H1 (cell line): ENCODE measurements at regions not wholly inside any gene's neighbourhood (a gene's known extent, or its start where the extent isn't known, plus 50 kb on each side); places are given as distances from the start of the nearest gene placed in this dataset.
"Not testable (repeated sequence)": the region's sequence is repeated elsewhere in the genome, so short reads cannot be mapped to it uniquely, and the experiment has no call there.

Experiments used
- CTCF ChIA-PET: fragments of 300-600 bp; sonication (Branson Sonifier 250); formaldehyde crosslinking; loops from one replicate; lab custom pipeline; 2021; ENCODE audit not compliant: partially characterized antibody; lab: Charles Lee
- POLR2A ChIA-PET: fragments of 300-600 bp; sonication (Branson Sonifier 250); formaldehyde crosslinking; loops from one replicate; lab custom pipeline; 2021; ENCODE audit warnings: inconsistent platforms; ENCODE audit not compliant: partially characterized antibody; lab: Charles Lee
- DNase-seq, 2 experiments: peaks; one replicate each; pipeline versions ENCODE4 v3.0.0 to v3.0.0-alpha.2; 2010 to 2022; ENCODE audit warnings: low spot score in 2 of 2, low read depth in 1 of 2, mixed read lengths in 1 of 2
- FAIRE-seq: peaks from 2 replicates; lab custom pipeline; 2011; peaks lifted over from hg19 to GRCh38; lab: Jason Lieb, UNC
- H2AFZ ChIP-seq: 2 replicates; pipeline ENCODE4 v1.8.1; 2012; ENCODE audit warnings: low read length, inconsistent platforms
- H2AK5ac ChIP-seq: 2 replicates; pipeline ENCODE4 v1.6.1; 2013; ENCODE audit warnings: low read depth, low read length
- H2BK120ac ChIP-seq: replicated peaks from 2 replicates; pipeline ENCODE3; 2013; ENCODE audit warnings: low read depth, low read length, inconsistent platforms
- H2BK12ac ChIP-seq: 2 replicates; pipeline ENCODE4 v1.6.1; 2013; ENCODE audit warnings: low read depth, low read length
- H2BK15ac ChIP-seq: 2 replicates; pipeline ENCODE4 v1.6.1; 2013; ENCODE audit warnings: low read length
- H2BK20ac ChIP-seq: 2 replicates; pipeline ENCODE4 v1.6.1; 2013; ENCODE audit warnings: low read length
- H2BK5ac ChIP-seq: 2 replicates; pipeline ENCODE4 v1.6.1; 2013; ENCODE audit warnings: low read depth, low read length
- H3K14ac ChIP-seq: 2 replicates; pipeline ENCODE4 v1.6.1; 2013; ENCODE audit warnings: inconsistent platforms; ENCODE audit not compliant: insufficient read length
- H3K18ac ChIP-seq: 2 replicates; pipeline ENCODE4 v1.6.1; 2013; ENCODE audit warnings: low read length; ENCODE audit errors: extremely low read depth
- H3K23ac ChIP-seq: 2 replicates; pipeline ENCODE4 v1.6.1; 2013; ENCODE audit warnings: inconsistent platforms; ENCODE audit not compliant: insufficient read length
- H3K23me2 ChIP-seq: 2 replicates; pipeline ENCODE4 v1.6.1; 2013; ENCODE audit warnings: low read depth, low read length
- H3K27ac ChIP-seq: 2 replicates; pipeline ENCODE4 v1.6.1; 2011; ENCODE audit warnings: low read depth, low read length, inconsistent platforms
- H3K27me3 ChIP-seq, 4 experiments: replicated peaks in 1 of 4; 1 replicate in 1 of 4; 2 replicates in 3 of 4; pipeline versions ENCODE4 v1.6.1 to v1.8.1; 2011 to 2013; ENCODE audit warnings: low read length in 3 of 4, mild to moderate bottlenecking in 3 of 4, inconsistent platforms in 2 of 4, mixed read lengths in 2 of 4, moderate library complexity in 1 of 4; ENCODE audit not compliant: control insufficient read depth in 3 of 4, insufficient read depth in 3 of 4; ENCODE audit errors: extremely low read depth in 1 of 4
- H3K36me3 ChIP-seq, 4 experiments: 2 replicates each; pipeline versions ENCODE4 v1.6.1 to v1.8.1; 2011 to 2013; ENCODE audit warnings: mild to moderate bottlenecking in 4 of 4, low read length in 3 of 4, moderate library complexity in 2 of 4, control low read depth in 1 of 4, inconsistent platforms in 1 of 4; ENCODE audit not compliant: insufficient read depth in 4 of 4, control insufficient read depth in 2 of 4
- H3K4ac ChIP-seq: replicated peaks from 2 replicates; pipeline ENCODE3; 2013; ENCODE audit warnings: low read length, low read depth, mixed read lengths, inconsistent platforms; ENCODE audit not compliant: insufficient read length
- H3K4me1 ChIP-seq, 4 experiments: replicated peaks in 1 of 4; 1 replicate in 1 of 4; 2 replicates in 3 of 4; pipeline versions ENCODE4 v1.6.1 to v1.8.1; 2011 to 2013; ENCODE audit warnings: low read length in 3 of 4, inconsistent platforms in 2 of 4, mixed read lengths in 1 of 4; ENCODE audit not compliant: insufficient read depth in 4 of 4, control insufficient read depth in 3 of 4
- H3K4me2 ChIP-seq, 2 experiments: 2 replicates each; pipeline versions ENCODE4 v1.6.1 to v1.8.1; 2011 to 2013; ENCODE audit warnings: low read depth in 2 of 2, low read length in 2 of 2, control low read depth in 1 of 2, inconsistent platforms in 1 of 2, mild to moderate bottlenecking in 1 of 2; ENCODE audit not compliant: insufficient read depth in 1 of 2
- H3K4me3 ChIP-seq, 4 experiments: fragments of 200-600, 300-600 bp in 1 of 4; sonication (generic), shearing (Covaris generic), sonication (Bioruptor Twin) in 1 of 4; 2 replicates each; pipeline versions ENCODE4 v1.5.1 to v1.8.1; 2011 to 2016; ENCODE audit warnings: low read length in 4 of 4, low read depth in 3 of 4, control low read depth in 2 of 4, inconsistent platforms in 2 of 4, mild to moderate bottlenecking in 2 of 4, mixed read lengths in 1 of 4, moderate library complexity in 1 of 4; ENCODE audit not compliant: insufficient read depth in 2 of 4; ENCODE audit errors: extremely low read depth in 1 of 4
- H3K56ac ChIP-seq: replicated peaks from 2 replicates; pipeline ENCODE3; 2013; ENCODE audit warnings: low read depth, mild to moderate bottlenecking, mixed read lengths, low read length, inconsistent platforms; ENCODE audit not compliant: insufficient read length
- H3K79me1 ChIP-seq: 2 replicates; pipeline ENCODE4 v1.6.1; 2013; ENCODE audit warnings: low read depth, low read length, control low read depth
- H3K79me2 ChIP-seq, 2 experiments: 2 replicates each; pipeline versions ENCODE4 v1.6.1 to v1.8.1; 2012 to 2013; ENCODE audit warnings: low read length in 2 of 2, mild to moderate bottlenecking in 2 of 2, inconsistent platforms in 1 of 2; ENCODE audit not compliant: insufficient read depth in 2 of 2, control insufficient read depth in 1 of 2
- H3K9ac ChIP-seq, 4 experiments: replicated peaks in 1 of 4; 1 replicate in 1 of 4; 2 replicates in 3 of 4; pipeline versions ENCODE4 v1.6.1 to v1.8.1; 2011 to 2013; ENCODE audit warnings: low read depth in 3 of 4, low read length in 3 of 4, control low read depth in 2 of 4, mild to moderate bottlenecking in 2 of 4, moderate library complexity in 2 of 4, inconsistent platforms in 1 of 4; ENCODE audit errors: extremely low read depth in 1 of 4
- H3K9me3 ChIP-seq, 2 experiments: 2 replicates each; pipeline versions ENCODE4 v1.6.1 to v1.8.1; 2012 to 2013; ENCODE audit warnings: mild to moderate bottlenecking in 2 of 2, moderate library complexity in 2 of 2, control low read depth in 1 of 2, inconsistent platforms in 1 of 2, low read depth in 1 of 2, low read length in 1 of 2, mixed read lengths in 1 of 2; ENCODE audit not compliant: insufficient read depth in 2 of 2
- H4K20me1 ChIP-seq, 2 experiments: replicated peaks in 1 of 2; 2 replicates each; pipeline versions ENCODE3 to v1.8.1; 2011 to 2013; ENCODE audit warnings: inconsistent platforms in 2 of 2, low read length in 2 of 2, mild to moderate bottlenecking in 1 of 2; ENCODE audit not compliant: insufficient read depth in 2 of 2, control insufficient read depth in 1 of 2
- H4K5ac ChIP-seq: 2 replicates; pipeline ENCODE4 v1.6.1; 2013; ENCODE audit warnings: low read length, low read depth, mixed read lengths, inconsistent platforms; ENCODE audit not compliant: insufficient read length
- H4K8ac ChIP-seq: 2 replicates; pipeline ENCODE4 v1.8.0; 2013; ENCODE audit warnings: mild to moderate bottlenecking, moderate library complexity, low read length, inconsistent platforms; ENCODE audit not compliant: insufficient read depth; ENCODE audit errors: extremely low read depth
- H4K91ac ChIP-seq: replicated peaks from 2 replicates; pipeline ENCODE3; 2013; ENCODE audit warnings: low read length, mixed read lengths, inconsistent platforms; ENCODE audit not compliant: insufficient read length
- WGBS, 2 experiments: shearing (Covaris generic) in 1 of 2; methylation state at CpG; one replicate each; pipeline versions ENCODE4 v1.1.6 to v1.1.7; 2013 to 2015; ENCODE audit warnings: low lambda C conversion rate in 2 of 2, mixed read lengths in 2 of 2, inconsistent platforms in 1 of 2, low coverage in 1 of 2, missing lambda C conversion rate in 1 of 2; ENCODE audit not compliant: insufficient replicate concordance in 2 of 2, insufficient coverage in 1 of 2, insufficient read length in 1 of 2; ENCODE audit errors: extremely low coverage in 1 of 2, missing lambda C conversion rate in 1 of 2; 5-methylcytosine and 5-hydroxymethylcytosine counted together

- not testable (repeated sequence) for DNase-seq
Measured at GRCh38 chr9:41790719-41791363, 338.4 kb downstream of the CNTNAP3B start.

DNA sequence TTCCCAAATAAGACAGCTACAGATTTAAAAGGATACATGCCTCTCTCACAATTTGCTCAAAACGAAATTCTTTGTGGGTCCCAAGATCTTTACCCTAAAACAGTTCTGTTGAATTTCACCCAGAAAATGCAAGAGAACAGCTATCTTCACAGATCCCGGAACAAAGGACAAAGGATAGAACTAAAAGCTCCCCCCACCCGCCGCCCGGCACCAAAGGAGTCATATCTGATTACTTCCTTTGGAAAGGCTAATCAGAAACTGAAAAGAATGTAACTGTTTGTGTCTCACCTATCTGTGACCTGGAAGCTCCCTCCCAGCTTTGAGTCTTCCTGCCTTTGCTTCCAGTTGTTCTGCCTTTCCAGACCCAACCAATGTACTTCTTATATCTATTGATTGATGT, 339.2 kb downstream of the CNTNAP3B start:
- H3K4ac ChIP-seq, H4K20me1 ChIP-seq, H4K91ac ChIP-seq, H2AFZ ChIP-seq, H3K14ac ChIP-seq, H3K36me3 ChIP-seq, H3K9me3 ChIP-seq, H3K4me1 ChIP-seq, H3K56ac ChIP-seq, H3K18ac ChIP-seq, H3K79me2 ChIP-seq, H2AK5ac ChIP-seq, FAIRE-seq, DNase-seq, H3K4me2 ChIP-seq, H2BK5ac ChIP-seq, H3K23ac ChIP-seq, H3K23me2 ChIP-seq, H2BK12ac ChIP-seq, H3K4me3 ChIP-seq, CTCF ChIA-PET, H3K27ac ChIP-seq, H2BK15ac ChIP-seq, POLR2A ChIA-PET, H2BK120ac ChIP-seq, H2BK20ac ChIP-seq, H3K27me3 ChIP-seq, H3K9ac ChIP-seq, H3K79me1 ChIP-seq, H4K8ac ChIP-seq, H4K5ac ChIP-seq: not testable (repeated sequence)
- 68% methylated on average over 5 of the region's 5 CpGs; no CpG with 5 or more reads in 1 of the 2 experiments for WGBS, 2 experiments

More at GRCh38 chr9:41790719-41791363, 338.4 kb downstream of the CNTNAP3B start:
- H3K18ac ChIP-seq, H3K79me1 ChIP-seq, H3K23me2 ChIP-seq, H3K27ac ChIP-seq, CTCF ChIA-PET, POLR2A ChIA-PET, H3K27me3 ChIP-seq, H2AK5ac ChIP-seq, H3K4me2 ChIP-seq, H4K20me1 ChIP-seq, H2BK5ac ChIP-seq, H4K5ac ChIP-seq, H3K4me1 ChIP-seq, H3K14ac ChIP-seq, H3K23ac ChIP-seq, H3K79me2 ChIP-seq, H2BK12ac ChIP-seq, H3K56ac ChIP-seq, H2BK120ac ChIP-seq, H3K4ac ChIP-seq, H3K9me3 ChIP-seq, H4K91ac ChIP-seq, H3K4me3 ChIP-seq, H4K8ac ChIP-seq, H2AFZ ChIP-seq, H3K9ac ChIP-seq, H2BK20ac ChIP-seq, FAIRE-seq, H3K36me3 ChIP-seq, H2BK15ac ChIP-seq: not testable (repeated sequence)
- WGBS, 2 experiments, result 90% methylated on average over 6 of the region's 7 CpGs; no CpG with 5 or more reads in 1 of the 2 experiments
